GM19240 (cell line): ENCODE measurements at regions not wholly inside any gene's neighbourhood (a gene's known extent, or its start where the extent isn't known, plus 50 kb on each side); places are given as distances from the start of the nearest gene placed in this dataset.
"Not testable (repeated sequence)": the region's sequence is repeated elsewhere in the genome, so short reads cannot be mapped to it uniquely, and the experiment has no call there.

Experiments
- DNase-seq: peaks from one replicate; pipeline ENCODE4 v3.0.0; 2011; ENCODE audit warnings: low spot score; ENCODE audit not compliant: insufficient read length

DNA sequence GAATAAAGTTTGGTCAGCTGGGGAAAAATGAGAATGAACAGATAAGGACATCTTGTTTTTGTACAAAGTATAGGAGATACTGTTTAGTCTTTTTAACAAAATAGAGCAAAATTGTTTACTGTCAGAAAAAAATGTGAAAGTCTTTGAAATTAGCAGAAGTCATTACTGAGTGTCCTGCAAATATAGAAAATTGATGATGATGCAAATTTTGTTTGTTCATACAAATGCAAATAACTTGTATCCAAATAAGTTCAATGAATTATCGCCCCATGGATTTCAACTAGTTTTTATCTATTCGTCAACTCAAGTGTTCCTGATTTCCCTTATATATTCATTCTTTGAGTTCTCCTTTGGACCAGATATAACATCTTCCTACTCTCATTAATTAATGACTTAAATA, 378.0 kb upstream of the SGO1 start:
- no peak for DNase-seq

DNA sequence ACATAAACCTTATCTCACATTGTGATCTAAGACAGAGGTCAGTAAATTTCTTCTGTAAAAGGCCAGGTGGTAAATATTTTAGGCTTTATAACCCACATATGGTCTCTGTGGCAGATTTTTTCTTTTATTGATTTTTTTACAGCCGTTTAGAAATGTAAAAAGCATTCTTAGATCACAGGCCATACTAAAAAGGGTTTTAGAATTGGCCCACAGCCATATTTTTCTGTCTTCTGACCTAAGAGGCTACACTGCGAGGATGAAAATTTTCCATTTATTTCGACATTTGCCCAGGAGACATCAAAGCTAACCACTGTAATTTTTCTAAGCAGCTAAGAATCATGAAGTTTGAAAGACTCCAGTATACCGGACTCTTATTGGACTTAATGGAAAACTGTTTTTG, 377.2 kb upstream of the SGO1 start:
- DNase-seq, result no peak

DNA sequence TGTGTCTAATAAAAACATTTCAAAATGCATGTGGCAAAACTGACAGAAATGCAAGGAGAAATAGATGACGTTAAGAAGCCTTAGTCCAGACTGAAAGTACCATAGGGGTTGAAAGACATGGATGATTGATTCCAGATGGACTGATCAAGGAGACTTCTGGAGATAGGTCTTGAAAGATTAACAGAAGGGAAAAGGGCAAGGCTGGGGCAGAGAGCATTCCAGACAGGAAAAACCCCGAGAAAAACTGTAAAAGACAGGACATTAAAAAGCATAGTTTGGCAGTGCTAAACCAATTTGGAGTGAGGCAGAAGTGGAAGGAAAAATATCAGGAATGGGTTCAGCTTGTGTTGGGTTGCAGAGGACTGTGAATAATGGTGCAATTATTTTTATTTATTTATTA, 375.2 kb upstream of the SGO1 start:
- no peak for DNase-seq

DNA sequence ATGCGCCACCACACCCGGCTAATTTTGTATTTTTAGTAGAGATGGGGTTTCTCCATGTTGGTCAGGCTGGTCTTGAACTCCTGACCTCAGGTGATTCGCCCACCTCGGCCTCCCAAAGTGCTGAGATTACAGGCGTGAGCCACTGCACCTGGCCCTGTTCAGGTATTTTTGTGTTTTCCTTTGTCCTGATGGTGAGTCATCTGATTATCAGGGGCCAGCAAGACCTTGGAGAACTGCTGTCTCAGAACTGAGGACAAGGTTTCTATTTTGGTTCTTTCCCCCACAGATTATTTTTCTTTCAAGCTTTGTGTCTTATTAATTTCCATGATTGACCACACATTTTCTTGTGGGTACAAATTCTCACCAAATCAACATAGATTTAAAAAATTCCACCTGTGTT, 374.4 kb upstream of the SGO1 start:
- DNase-seq, result not testable (repeated sequence)

GRCh38 chr3:20558161-20558560, 372.2 kb upstream of the SGO1 start:
- DNase-seq, result no peak

DNA sequence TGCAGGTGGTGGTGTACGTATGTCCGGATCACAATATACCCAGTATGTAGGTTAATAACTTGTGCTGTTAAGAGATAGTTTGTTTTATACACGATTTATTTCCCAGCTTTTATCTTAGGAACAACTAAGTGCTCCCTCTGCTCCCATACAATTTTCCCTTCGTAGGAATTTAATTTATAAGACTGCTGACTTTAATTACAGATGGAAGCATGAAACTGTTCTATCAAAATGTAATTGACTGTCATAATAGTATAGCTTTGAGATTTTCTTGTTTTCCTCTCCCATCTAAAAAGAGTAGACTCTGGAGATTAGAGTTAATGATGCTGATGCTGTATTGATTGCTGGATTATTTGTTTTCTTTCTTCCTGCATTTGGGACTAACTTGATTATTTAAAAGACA, 370.7 kb upstream of the SGO1 start:
- DNase-seq, result no peak

- no peak for DNase-seq
Measured at GRCh38 chr3:20552605-20553275, 366.7 kb upstream of the SGO1 start.

- not testable (repeated sequence) for DNase-seq
Measured at GRCh38 chr3:20547361-20548269, 361.6 kb upstream of the SGO1 start.

DNA sequence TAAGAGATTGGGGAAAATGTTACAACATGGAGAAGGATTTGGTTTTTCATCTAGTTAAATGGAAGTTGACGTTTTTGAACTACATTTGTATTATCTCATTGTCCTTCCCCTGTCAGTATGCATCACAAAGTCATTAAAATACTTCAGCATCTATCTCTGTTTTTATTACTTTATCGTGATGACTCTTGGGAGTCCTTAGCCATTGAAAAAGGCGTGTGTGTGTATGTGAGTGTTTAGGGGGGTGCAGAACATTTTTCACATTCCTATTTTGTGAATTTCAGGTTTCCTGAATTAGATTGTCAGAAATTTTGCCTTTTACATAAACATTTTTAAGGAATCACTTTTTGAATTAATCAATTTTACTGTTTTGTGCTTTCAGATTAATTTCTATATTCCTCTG, 360.6 kb upstream of the SGO1 start:
- no peak for DNase-seq

DNA sequence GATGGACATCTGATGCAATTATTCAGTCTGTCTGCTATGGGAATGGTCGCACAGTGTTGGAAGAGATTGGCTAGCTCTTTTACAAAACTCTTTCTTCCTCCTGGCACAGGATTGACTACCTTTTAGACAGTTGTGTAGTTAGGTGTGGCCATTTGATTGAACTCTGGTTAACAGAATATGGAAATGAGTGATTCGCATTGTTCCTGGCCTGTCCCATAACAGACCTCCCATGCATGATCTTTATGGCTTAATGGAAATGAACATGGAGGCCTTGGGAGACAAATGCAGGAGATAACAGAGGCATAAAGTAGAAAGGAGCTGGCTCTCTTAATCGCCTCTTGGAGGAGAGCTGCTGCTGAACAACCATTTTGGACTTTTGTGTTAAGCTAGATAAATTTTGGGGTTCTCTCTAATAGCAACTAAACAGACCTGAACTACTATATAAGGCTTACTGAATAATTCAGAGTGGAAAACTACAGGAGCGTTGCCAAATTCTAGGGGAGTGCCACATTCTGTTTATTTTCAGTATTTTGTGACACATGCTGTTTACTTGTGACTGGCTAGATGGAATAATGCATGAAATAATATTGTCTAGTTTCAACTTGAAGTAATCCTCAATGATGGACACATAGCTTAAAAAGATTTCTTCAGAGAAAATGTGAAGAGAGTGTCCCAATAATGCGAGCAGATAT, 357.7 kb upstream of the SGO1 start:
- no peak for DNase-seq

DNA sequence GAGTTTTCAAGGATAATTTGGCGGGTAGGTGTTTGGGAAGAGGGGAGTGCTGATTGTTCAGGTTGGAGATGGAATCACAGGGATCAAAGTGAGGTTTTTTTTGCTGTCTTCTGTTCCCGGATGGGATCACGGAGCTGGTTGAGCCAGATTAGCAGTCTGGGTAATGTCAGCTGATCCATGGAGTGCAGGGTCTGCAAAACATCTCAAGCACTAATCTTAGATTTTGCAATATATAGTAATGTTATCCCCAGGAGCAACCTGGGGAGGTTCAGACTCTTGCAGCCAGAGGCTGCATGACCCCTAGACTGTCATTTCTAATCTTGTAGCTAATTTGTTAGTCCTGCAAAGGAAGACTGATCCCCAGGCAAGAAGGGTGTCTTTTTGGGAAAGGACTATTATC, 354.1 kb upstream of the SGO1 start:
- DNase-seq, result no peak

DNA sequence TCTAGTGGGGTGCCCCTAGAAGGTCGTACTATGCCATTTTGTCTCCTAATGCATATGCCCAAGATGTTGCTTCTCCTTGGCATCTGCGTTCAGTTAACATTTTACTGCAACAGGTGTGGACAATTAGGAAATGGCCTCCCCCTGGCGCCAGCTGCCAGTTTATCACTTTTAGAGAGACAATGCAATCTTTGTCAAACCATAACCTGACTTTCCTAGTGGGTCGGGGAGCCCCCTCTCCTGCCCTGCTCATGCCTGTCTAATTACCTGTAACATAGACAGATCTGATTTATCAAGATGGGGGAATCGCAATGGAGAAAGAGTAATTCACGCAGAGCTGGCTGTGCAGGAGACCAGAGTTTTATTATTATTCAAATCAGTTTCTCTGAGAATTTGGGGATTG, 353.7 kb upstream of the SGO1 start:
- DNase-seq, result no peak

- no peak for DNase-seq
Measured at GRCh38 chr3:20537234-20537633, 351.2 kb upstream of the SGO1 start.

GRCh38 chr3:20529911-20530310, 343.9 kb upstream of the SGO1 start:
- no peak for DNase-seq

GRCh38 chr3:20528180-20528770, 342.3 kb upstream of the SGO1 start:
- no peak for DNase-seq

DNA sequence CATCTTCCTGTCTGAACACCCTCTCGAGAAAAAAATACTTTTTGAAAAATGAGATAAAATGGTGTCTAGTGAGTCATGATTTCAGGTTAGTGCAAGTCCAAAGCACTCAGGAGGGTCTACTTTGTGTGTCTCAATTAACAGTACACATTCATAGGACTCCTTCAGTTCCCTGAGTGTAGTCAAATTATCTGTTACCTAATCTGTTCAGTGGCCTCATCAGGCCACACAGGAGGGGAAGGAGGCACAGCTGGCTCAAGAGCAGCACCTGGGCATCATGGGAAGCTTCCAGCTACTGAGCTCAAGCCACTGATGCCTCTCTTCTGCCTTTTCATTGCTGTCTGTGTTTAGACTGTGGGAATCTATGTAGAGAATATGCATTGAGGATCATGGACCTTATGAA, 341.4 kb upstream of the SGO1 start:
- DNase-seq, result no peak

DNA sequence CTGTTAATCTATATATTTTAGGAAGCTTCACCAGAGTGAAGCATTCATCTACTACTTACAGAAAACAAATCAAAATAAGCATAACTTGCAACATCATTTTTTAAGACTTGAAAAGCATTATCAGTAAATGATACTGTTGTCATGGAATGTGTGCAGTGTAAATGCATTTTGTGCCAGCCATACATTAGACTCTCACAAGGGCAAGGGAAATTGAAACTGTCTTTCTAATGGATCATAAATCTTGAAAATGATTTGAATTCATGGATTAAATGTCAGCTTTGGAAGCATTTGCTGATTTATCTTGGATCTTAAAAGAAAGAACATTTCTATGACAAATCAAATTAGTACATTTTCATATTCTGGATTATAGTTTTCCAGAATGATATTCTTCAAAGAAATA, 338.3 kb upstream of the SGO1 start:
- DNase-seq, result no peak

DNA sequence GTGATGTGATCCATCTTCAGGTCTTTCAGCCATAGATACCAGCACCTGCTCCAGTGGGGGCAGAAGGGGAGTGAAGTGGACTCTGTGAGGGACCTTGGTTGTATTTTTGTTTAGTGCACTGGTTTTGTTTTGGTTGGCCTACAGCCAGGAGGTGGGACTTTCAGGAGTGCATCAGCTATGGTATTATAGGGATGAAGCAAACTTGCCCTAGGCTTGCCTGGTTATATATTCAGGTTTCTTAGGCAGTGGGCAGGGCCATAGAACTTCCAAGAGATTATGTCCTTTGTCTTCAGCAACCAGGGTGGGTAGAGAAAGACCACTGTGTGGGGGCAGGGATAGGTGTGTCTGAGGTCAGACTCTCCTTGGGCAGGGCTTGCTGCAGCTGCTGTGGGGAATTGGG, 337.3 kb upstream of the SGO1 start:
- DNase-seq, result no peak

GRCh38 chr3:20517316-20517715, 331.3 kb upstream of the SGO1 start:
- not testable (repeated sequence) for DNase-seq

DNA sequence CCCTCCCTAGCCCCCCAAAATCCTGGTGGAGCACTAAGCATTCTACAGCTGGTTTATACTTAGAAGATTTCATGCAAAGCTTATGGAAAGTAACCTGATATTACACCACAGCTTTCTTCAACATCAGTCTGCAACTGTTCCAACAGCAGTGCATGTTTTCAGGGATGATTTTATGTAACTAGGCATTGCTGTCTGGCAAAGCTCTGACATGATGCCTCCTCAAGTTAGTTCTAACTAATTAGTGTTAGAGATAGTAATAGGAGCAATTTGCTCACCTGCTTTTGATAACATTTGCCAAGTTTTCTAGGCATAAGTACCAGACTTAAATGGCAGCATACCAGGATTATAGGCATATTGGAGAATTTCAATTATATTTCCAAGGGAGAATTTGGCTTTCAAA, 330.3 kb upstream of the SGO1 start:
- DNase-seq, result no peak

- no peak for DNase-seq
Measured at GRCh38 chr3:20515834-20516233, 329.8 kb upstream of the SGO1 start.
